H1 (cell line): ENCODE measurements at regions not wholly inside any gene's neighbourhood (a gene's known extent, or its start where the extent isn't known, plus 50 kb on each side); places are given as distances from the start of the nearest gene placed in this dataset.

Source experiments
- ASH2L ChIP-seq: fragments of 200-600, 300-600 bp; sonication (generic); IDR thresholded peaks from one replicate; pipeline ENCODE4 v1.7.1; 2017; ENCODE audit warnings: low read length
- CEBPB ChIP-seq: IDR thresholded peaks from 2 replicates; pipeline ENCODE4 v1.6.1; 2012; ENCODE audit warnings: low read depth, low read length
- CHD7 ChIP-seq: fragments of 300-600 bp; sonication (generic); IDR thresholded peaks from 2 replicates; pipeline ENCODE4 v1.7.1; 2012; ENCODE audit warnings: low read length, moderate library complexity, mild to moderate bottlenecking, inconsistent platforms; ENCODE audit not compliant: insufficient replicate concordance
- JUND ChIP-seq: IDR thresholded peaks from 2 replicates; pipeline ENCODE4 v1.6.1; 2011; ENCODE audit warnings: mild to moderate bottlenecking, improper control_type of control experiment, low read length
- RXRA ChIP-seq: IDR thresholded peaks from 2 replicates; pipeline ENCODE4 v1.6.1; 2011; ENCODE audit warnings: low read depth, mild to moderate bottlenecking, low read length, moderate library complexity; ENCODE audit not compliant: insufficient read depth
- SIN3A ChIP-seq, 2 experiments: IDR thresholded peaks in 1 of 2; conservative IDR thresholded peaks in 1 of 2; 2 replicates each; pipeline ENCODE4 v1.6.1; 2011 to 2012; ENCODE audit warnings: low read length in 2 of 2, improper control_type of control experiment in 1 of 2, low read depth in 1 of 2, mild to moderate bottlenecking in 1 of 2

- no peak for TF ChIP-seq CHD7
- no peak for TF ChIP-seq RXRA
- TF ChIP-seq JUND: no peak
- no peak for TF ChIP-seq ASH2L
- no peak for TF ChIP-seq CEBPB
- TF ChIP-seq SIN3A (conservative IDR thresholded peaks at IDR 0.05 in 1 of 2, IDR thresholded peaks at IDR 0.05 in 1 of 2; ENCODE audit: low read depth in 1 of 2, low read length in 2 of 2): no peak
Measured at GRCh38 chr13:33963895-33964294, 145.9 kb downstream of the RFC3 start (continued).
